Natural killer cell treated with Interleukin-12 subunit alpha and Interleukin-12 subunit beta and Interleukin-15 and Interleukin-18, amount 100 ng/mL, for 72 hours (primary cell): ENCODE measurements at regions not wholly inside any gene's neighbourhood (a gene's known extent, or its start where the extent isn't known, plus 50 kb on each side); places are given as distances from the start of the nearest gene placed in this dataset.

ENCODE experiments used
- ATAC-seq, 2 donors: fragments of 150-1000 bp; cut with Tn5 transposase in 1 of 2; sonication (Bioruptor Pico), chemical (Tn5 transposase) in 1 of 2; 2 replicates each; pipeline ENCODE4 v1.10.0; 2021
- DNase-seq: peaks from one replicate; pipeline ENCODE4 v3.0.0; 2022; ENCODE audit warnings: low spot score
- H3K27ac Mint-ChIP-seq, 2 donors: 1 replicate in 1 of 2; 2 replicates in 1 of 2; pipeline ENCODE4 v1.8.0; 2022; ENCODE audit warnings: mixed read lengths in 2 of 2, mild to moderate bottlenecking in 1 of 2, moderate library complexity in 1 of 2
- H3K27me3 Mint-ChIP-seq, 2 donors: 1 replicate in 1 of 2; 2 replicates in 1 of 2; pipeline ENCODE4 v1.8.0; 2022; ENCODE audit warnings: mixed read lengths in 2 of 2
- H3K36me3 Mint-ChIP-seq: one replicate; pipeline ENCODE4 v1.8.0; 2022; ENCODE audit warnings: mixed read lengths
- H3K4me1 Mint-ChIP-seq, 2 donors: 1 replicate in 1 of 2; 2 replicates in 1 of 2; pipeline ENCODE4 v1.8.0; 2022; ENCODE audit warnings: low read depth in 2 of 2, mixed read lengths in 2 of 2, mild to moderate bottlenecking in 1 of 2
- H3K4me3 Mint-ChIP-seq: one replicate; pipeline ENCODE4 v1.8.0; 2022; ENCODE audit warnings: mixed read lengths
- H3K9me3 Mint-ChIP-seq: 2 replicates; pipeline ENCODE4 v1.8.0; 2022; ENCODE audit warnings: mixed read lengths

GRCh38 chr7:88700725-88701124 lies 58.8 kb upstream of the ZNF804B start:
- no peaks in the 10 kb centered on the region for H3K27me3 Mint-ChIP-seq
- DNase-seq (no peak), ATAC-seq (no peak)
- H3K36me3 Mint-ChIP-seq = no peaks in the 10 kb centered on the region
- H3K4me3 Mint-ChIP-seq = no peak overlapping the region
- H3K27ac Mint-ChIP-seq = no peak overlapping the region
- H3K9me3 Mint-ChIP-seq = peaks cover 4% of the 10 kb centered on the region
- no peaks in the 10 kb centered on the region for H3K4me1 Mint-ChIP-seq

DNA sequence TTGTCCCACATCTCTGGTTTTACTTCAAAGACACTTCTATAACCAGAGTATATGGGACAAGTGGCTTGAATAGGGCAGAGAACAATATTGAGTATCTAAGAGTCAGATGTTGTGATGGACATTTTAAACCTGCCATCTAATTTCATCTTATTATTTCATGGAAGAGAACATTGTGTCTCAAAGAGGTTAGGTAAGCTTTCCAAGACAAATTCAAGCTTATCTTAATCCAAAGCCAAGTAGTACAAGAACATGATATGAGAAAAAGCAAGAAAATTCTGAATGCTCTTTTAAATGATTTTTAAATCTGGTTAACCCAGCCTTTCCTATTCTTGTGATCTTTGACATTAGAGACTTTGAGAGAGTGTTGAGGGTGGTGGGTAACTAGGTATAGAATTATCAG lies 65.3 kb upstream of the ZNF804B start:
- ATAC-seq = no peak

DNA sequence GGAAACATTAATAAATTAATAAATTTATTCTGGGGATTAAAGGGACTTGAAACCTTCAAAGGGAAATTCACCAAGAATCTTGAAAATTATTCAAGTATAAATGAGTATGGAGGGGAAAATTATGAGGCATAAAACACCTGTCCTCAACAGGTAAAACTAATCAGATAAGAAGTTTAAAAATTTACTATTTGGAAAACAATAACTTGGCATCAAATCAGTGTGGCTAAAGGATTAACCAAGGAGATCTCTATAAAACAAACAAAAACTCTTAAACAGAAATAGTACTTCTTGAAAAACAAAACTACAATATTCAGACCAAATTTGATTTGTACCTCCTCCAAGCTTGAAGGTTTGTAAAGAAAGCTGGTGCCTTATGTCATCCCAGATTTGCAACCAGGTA lies 66.4 kb upstream of the ZNF804B start:
- no peak for ATAC-seq
- Mint-ChIP-seq H3K27me3 (no peaks in the 10 kb centered on the region), H3K4me1 (no peaks in the 10 kb centered on the region)

More for the DNA sequence above, 65.3 kb upstream of the ZNF804B start:
- Mint-ChIP-seq H3K27me3 (no peaks in the 10 kb centered on the region), H3K4me3 (no peak overlapping the region), H3K9me3 (peaks cover 7% of the 10 kb centered on the region), H3K27ac (no peak overlapping the region), H3K36me3 (no peaks in the 10 kb centered on the region), H3K4me1 (no peaks in the 10 kb centered on the region)
- DNase-seq = no peak

DNA sequence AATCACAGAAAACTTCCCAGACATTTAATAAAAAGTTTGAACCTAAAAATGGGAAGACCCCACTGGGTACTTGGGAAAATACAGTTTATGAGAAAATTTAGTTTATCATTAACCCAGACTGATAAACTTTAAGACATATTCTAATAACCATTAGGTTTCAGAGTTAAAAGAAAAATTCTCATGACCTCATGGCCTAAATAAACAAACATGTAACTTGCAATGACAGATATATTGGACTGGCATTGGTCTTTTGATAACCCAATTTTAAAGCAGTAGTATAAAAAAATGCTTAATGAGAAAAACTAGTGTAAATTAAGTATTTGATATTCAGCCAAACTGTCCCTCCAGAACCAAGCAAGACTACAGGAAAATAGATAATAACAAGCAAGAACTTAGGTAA lies 67.0 kb upstream of the ZNF804B start:
- Mint-ChIP-seq H3K4me3 (no peak overlapping the region), H3K27ac (no peak overlapping the region)

More for the DNA sequence above, 66.4 kb upstream of the ZNF804B start:
- no peaks in the 10 kb centered on the region for H3K36me3 Mint-ChIP-seq
- H3K9me3 Mint-ChIP-seq = peaks cover 3% of the 10 kb centered on the region
- no peak overlapping the region for H3K4me3 Mint-ChIP-seq
- H3K27ac Mint-ChIP-seq = no peak overlapping the region
- no peak for DNase-seq

GRCh38 chr7:88689821-88690220 lies 69.7 kb upstream of the ZNF804B start:
- H3K4me1 Mint-ChIP-seq = no peaks in the 10 kb centered on the region
- no peak for ATAC-seq
- no peak overlapping the region for H3K4me3 Mint-ChIP-seq

More for the DNA sequence above, 67.0 kb upstream of the ZNF804B start:
- peaks cover 3% of the 10 kb centered on the region for H3K9me3 Mint-ChIP-seq
- no peaks in the 10 kb centered on the region for H3K27me3 Mint-ChIP-seq
- ATAC-seq (no peak), DNase-seq (no peak)
- no peaks in the 10 kb centered on the region for H3K4me1 Mint-ChIP-seq
- no peaks in the 10 kb centered on the region for H3K36me3 Mint-ChIP-seq

DNA sequence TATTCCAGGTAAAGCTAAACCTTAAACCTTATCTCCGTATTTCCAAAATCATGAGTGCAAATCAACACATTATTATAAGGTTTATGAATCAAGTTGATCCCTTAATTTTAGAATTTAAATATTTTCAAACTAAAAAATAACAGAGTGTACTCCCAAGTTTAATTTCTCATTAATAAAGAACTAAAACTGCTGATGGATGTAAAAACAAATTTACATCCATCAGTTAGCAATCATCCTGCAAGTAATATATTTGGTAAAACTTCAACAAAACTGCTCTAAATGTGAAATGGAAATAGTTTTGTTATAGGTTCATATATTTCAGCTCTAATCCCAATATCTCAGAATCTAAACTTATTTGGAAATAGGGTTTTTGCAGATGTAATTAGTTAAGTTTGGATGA lies 71.3 kb upstream of the ZNF804B start:
- no peak for DNase-seq
- Mint-ChIP-seq H3K9me3 (peaks cover 8% of the 10 kb centered on the region), H3K4me1 (no peaks in the 10 kb centered on the region), H3K27me3 (no peaks in the 10 kb centered on the region), H3K4me3 (no peak overlapping the region), H3K27ac (no peak overlapping the region), H3K36me3 (no peaks in the 10 kb centered on the region)
- ATAC-seq = no peak

More at GRCh38 chr7:88689821-88690220, 69.7 kb upstream of the ZNF804B start:
- Mint-ChIP-seq H3K27ac (no peak overlapping the region), H3K9me3 (peaks cover 8% of the 10 kb centered on the region), H3K36me3 (no peaks in the 10 kb centered on the region), H3K27me3 (no peaks in the 10 kb centered on the region)
- no peak for DNase-seq

DNA sequence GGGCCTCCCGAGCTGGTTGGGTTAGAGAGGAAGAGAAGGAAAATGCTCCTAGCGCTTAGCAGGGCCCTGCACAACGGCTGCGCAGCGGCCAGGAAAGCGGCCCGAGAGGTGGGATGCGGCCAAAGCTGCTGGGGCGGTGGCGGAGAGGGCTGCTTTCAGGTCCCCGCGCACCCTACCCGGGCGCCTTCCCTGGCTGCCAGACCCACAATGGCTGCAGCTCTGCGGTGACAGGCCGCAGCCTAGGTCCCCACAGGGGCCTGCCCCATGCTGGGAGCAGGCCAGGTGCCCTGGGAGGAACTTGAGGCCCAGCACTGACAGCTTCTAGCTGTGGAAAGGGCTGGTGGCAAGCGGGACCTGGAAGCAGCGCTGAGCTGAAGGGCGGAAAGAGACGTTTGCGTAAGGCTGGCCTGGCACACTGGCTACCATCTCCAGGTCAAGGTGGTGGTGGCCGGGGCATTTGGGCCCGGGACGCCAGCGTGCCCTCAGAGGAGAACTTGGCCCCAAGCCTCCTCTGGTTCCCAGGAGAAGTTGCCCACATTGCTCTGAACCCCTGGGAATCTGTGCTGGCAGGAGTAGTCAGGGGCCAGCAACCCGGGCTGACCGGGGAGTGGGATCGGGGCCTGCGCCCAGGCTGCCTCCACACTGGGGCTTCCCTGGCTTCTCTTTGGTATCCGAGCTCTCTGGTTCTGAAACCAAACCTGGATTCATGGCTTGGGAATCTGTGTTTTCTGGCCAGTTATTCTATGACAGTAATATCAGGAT lies 72.9 kb upstream of the ZNF804B start:
- no peak for DNase-seq
- ATAC-seq = no peak

DNA sequence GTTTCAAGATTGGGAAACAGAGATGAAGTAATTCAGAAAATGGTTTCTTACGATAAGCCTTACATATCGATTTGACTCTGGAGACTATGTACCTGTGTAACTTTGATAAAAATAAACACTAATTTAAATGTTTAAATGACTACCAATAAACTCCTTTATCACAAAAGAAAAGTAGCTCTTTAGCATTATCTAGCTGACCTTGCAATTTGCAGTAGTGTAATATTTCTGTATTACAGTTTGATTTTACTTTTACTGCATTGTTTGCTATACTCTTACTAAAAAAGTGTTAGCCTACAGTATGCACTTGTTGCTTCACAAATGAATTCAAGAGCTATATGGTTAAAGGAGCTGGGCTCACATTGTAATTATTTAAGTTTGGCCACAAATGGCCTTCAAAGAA lies 77.8 kb upstream of the ZNF804B start:
- Mint-ChIP-seq H3K9me3 (peaks cover 18% of the 10 kb centered on the region), H3K4me3 (no peak overlapping the region)

More for the DNA sequence above, 72.9 kb upstream of the ZNF804B start:
- H3K9me3 Mint-ChIP-seq = peaks cover 8% of the 10 kb centered on the region
- no peaks in the 10 kb centered on the region for H3K27me3 Mint-ChIP-seq
- H3K4me3 Mint-ChIP-seq = no peak overlapping the region
- no peak overlapping the region for H3K27ac Mint-ChIP-seq
- no peaks in the 10 kb centered on the region for H3K4me1 Mint-ChIP-seq
- no peaks in the 10 kb centered on the region for H3K36me3 Mint-ChIP-seq

GRCh38 chr7:88670536-88670935 lies 89.0 kb upstream of the ZNF804B start:
- DNase-seq (no peak), ATAC-seq (no peak)
- H3K4me1 Mint-ChIP-seq = no peaks in the 10 kb centered on the region
- H3K9me3 Mint-ChIP-seq = peaks cover 15% of the 10 kb centered on the region
- H3K4me3 Mint-ChIP-seq = no peak overlapping the region
- no peak overlapping the region for H3K27ac Mint-ChIP-seq
- no peaks in the 10 kb centered on the region for H3K27me3 Mint-ChIP-seq
- H3K36me3 Mint-ChIP-seq = peaks cover 4% of the 10 kb centered on the region

More for the DNA sequence above, 77.8 kb upstream of the ZNF804B start:
- H3K27ac Mint-ChIP-seq = no peak overlapping the region
- no peak for DNase-seq
- H3K4me1 Mint-ChIP-seq = no peaks in the 10 kb centered on the region
- no peaks in the 10 kb centered on the region for H3K27me3 Mint-ChIP-seq
- no peaks in the 10 kb centered on the region for H3K36me3 Mint-ChIP-seq
- ATAC-seq = no peak

DNA sequence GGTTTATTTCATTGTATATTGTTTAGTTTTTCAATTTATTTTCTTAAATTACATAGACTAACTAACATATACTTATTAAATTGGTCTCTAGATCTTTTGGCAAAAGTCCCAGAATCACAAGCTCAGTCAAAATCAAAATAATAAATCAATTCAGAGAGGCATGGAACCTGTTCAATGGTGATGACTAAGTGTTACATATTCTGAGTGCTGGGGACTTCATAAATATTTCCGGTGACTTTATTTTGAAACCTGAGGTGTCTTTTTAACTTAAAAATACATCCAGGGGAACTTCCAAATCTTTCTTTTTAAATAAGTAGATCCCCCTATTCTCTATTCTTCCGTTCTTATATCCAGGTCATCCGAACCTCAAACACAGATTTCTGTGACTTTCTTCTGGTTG lies 89.6 kb upstream of the ZNF804B start:
- Mint-ChIP-seq H3K27ac (no peak overlapping the region), H3K27me3 (no peaks in the 10 kb centered on the region), H3K9me3 (peaks cover 15% of the 10 kb centered on the region), H3K4me3 (no peak overlapping the region), H3K4me1 (no peaks in the 10 kb centered on the region), H3K36me3 (peaks cover 4% of the 10 kb centered on the region)
- ATAC-seq (no peak), DNase-seq (no peak)

GRCh38 chr7:88668591-88668990 lies 90.9 kb upstream of the ZNF804B start:
- H3K27ac Mint-ChIP-seq = no peak overlapping the region
- DNase-seq = no peak
- no peaks in the 10 kb centered on the region for H3K27me3 Mint-ChIP-seq
- H3K36me3 Mint-ChIP-seq = peaks cover 4% of the 10 kb centered on the region
- H3K9me3 Mint-ChIP-seq = peaks cover 15% of the 10 kb centered on the region
- no peak for ATAC-seq
- no peaks in the 10 kb centered on the region for H3K4me1 Mint-ChIP-seq
- no peak overlapping the region for H3K4me3 Mint-ChIP-seq

DNA sequence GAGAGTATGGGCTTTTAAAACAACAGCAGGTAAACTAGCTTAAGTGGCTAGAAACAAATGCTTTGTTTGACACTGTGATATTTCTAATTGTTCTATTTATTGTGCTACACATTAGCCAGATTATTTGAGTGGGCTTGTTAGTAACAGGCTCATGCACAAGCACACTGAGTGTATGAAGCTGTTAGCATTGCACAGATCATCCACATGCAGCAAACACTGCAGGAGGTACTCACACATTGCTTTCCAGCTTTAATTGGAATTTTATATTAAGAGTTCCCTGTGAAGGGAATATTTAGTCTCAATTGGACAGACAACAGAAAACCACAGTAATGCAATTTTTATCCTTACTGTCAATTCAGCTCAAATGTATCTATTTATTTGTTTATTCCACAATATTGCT lies 92.9 kb upstream of the ZNF804B start:
- no peaks in the 10 kb centered on the region for H3K27me3 Mint-ChIP-seq
- H3K4me3 Mint-ChIP-seq = no peak overlapping the region
- DNase-seq (no peak), ATAC-seq (no peak)
- H3K36me3 Mint-ChIP-seq = no peaks in the 10 kb centered on the region
- H3K27ac Mint-ChIP-seq = no peak overlapping the region
- peaks cover 11% of the 10 kb centered on the region for H3K9me3 Mint-ChIP-seq
- no peaks in the 10 kb centered on the region for H3K4me1 Mint-ChIP-seq

DNA sequence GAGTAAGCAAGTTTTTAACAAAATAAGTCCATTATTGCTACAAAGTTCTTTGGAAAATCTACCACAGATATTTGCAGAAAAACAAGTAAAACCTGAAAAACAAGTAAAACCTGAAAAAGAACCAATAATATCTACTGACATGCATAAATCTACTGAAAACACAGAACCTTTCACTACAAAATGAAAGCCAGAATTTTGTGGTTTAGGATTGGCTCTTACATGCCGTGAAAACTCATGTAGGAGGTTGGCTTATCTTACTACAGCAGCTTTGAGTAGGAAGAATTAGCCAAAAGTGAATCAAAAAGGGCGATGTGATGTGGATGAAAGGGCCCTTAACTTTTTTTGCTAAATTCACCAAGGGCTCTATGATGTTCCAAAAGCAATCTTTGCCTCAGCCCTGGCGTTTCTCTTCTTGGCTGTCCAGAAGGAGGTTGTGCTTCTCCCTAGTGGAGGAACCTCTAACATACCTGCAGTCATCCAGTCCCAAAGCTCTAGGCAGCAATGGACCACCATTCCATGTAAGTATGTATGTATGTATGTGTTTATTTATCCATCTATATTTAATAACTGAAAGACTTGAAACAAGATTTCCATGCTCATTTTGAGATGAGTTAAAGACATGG lies 93.5 kb upstream of the ZNF804B start:
- H3K27ac Mint-ChIP-seq = no peak overlapping the region
- no peak for ATAC-seq
- H3K4me1 Mint-ChIP-seq = no peaks in the 10 kb centered on the region

DNA sequence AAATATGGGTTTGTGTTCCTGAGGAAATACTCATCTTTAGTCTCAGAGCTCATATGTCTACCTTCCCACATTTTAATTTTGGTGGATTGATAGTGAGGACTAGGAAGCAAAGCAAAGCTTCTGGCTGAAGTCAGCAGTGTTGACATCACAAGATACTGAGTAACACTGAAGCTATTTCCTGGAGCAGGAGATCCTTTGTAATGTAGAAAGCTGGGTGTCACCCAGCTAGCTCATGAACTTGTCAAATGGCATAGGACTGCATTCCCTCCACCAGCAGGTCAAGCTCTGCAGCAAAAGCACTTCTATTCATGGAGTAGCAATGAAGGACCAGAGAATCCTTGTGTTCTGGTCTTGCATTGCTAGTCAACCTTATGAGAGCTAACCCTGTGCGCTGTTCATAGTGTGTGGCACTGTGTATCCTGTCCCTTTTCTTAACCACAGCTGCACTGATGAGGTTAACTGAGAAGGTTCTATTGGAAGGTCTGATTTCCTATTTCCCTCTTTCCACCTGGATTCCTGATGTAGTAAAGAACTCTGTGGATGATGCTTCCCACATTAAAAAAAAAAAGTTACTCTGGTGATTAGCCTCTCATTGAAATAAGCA lies 94.8 kb upstream of the ZNF804B start:
- no peak overlapping the region for H3K4me3 Mint-ChIP-seq
- H3K27ac Mint-ChIP-seq = no peak overlapping the region
- H3K27me3 Mint-ChIP-seq = no peaks in the 10 kb centered on the region
- no peaks in the 10 kb centered on the region for H3K4me1 Mint-ChIP-seq
- no peaks in the 10 kb centered on the region for H3K36me3 Mint-ChIP-seq
- no peak for DNase-seq
- H3K9me3 Mint-ChIP-seq = peaks cover 5% of the 10 kb centered on the region
- ATAC-seq = no peak

More for the DNA sequence above, 93.5 kb upstream of the ZNF804B start:
- Mint-ChIP-seq H3K9me3 (peaks cover 11% of the 10 kb centered on the region), H3K27me3 (no peaks in the 10 kb centered on the region), H3K36me3 (no peaks in the 10 kb centered on the region), H3K4me3 (no peak overlapping the region)
- DNase-seq = no peak
